GM18517 (cell line): ENCODE measurements at regions not wholly inside any gene's neighbourhood (a gene's known extent, or its start where the extent isn't known, plus 50 kb on each side); places are given as distances from the start of the nearest gene placed in this dataset.

ENCODE experiments used
- ATAC-seq: cut with Tn5 transposase; IDR thresholded peaks from one replicate; pipeline ENCODE4 v1.9.1; 2021; ENCODE audit warnings: mild to moderate bottlenecking, moderate library complexity; ENCODE audit not compliant: unreplicated experiment

DNA sequence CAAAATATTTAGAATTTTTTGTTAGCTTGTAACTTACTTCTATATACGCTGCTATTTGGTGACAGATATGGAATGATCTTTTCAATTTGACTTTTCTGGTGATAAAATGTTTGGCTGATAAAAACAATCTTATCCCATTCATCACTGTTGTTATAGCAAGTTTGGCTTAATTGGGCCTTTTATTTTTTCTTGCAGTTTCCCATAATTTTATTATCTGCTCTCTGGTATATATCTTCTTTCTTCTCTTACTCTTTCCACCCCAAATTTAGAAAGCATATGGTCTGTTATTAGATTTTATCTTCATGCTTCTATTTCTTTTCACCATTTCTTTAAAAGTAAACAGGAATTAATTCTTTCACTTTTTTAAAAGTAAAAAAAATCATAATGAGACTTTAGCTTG lies 474.4 kb downstream of the TLE1 start:
- ATAC-seq = no peak

- ATAC-seq = no peak
Observed at GRCh38 chr9:81213456-81213855, 475.9 kb downstream of the TLE1 start.

GRCh38 chr9:81211741-81212140 lies 477.6 kb downstream of the TLE1 start:
- no peak for ATAC-seq

DNA sequence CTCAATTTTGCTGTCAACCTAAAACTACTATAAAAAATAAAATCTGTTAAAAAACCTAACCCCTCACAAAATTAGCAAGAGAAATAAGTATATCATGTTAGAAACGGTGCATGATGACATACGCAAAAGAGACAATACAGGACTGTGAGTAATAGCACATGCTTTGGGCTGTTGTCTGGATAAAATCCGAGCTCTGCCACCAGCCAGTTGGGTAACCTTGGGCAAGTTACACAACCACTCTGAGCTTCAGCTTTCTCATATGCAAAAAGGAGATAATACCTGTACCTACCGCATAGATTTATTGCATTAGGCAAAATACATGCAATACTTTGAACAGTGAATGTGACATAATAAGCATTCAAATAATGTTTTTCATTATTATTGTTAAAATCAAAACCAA lies 481.7 kb downstream of the TLE1 start:
- ATAC-seq = no peak

DNA sequence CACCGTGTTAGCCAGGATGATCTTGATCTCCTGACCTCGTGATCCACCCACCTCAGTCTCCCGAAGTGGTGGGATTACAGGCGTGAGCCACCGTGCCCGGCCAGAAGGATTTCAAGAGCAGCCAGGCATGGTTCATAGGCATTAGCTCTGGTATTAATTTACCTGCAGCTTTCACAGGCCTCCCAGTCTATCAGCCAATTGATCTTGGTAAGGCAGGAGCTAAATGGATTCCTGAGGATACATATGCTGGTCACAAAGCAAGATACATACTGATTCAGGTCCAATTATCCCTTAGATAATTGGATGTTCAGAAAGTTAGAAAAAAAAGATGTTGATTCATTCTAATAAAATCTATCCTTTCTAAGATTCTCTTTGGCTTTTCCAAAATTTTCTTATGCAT lies 487.1 kb downstream of the TLE1 start:
- no peak for ATAC-seq

DNA sequence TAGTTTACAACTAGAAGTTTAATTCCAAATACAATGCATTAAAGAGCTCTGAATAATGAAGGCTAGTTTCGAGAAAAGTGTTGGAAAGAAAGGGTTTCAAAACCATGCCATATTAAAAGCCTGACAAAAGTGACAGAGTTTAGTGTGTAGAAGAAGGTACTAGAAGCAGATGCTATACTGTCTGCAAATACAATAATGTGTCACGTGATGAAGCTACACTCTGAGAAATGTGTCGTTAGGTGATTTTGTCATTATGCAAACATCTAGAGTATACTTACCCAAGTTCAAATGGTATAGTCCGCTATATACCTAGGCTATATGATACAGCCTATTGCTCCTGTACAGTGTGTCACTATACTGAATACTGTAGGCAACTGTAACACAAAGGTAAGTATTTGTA lies 494.1 kb downstream of the TLE1 start:
- ATAC-seq = no peak

GRCh38 chr9:81193362-81194339 lies 495.7 kb downstream of the TLE1 start:
- no peak for ATAC-seq

DNA sequence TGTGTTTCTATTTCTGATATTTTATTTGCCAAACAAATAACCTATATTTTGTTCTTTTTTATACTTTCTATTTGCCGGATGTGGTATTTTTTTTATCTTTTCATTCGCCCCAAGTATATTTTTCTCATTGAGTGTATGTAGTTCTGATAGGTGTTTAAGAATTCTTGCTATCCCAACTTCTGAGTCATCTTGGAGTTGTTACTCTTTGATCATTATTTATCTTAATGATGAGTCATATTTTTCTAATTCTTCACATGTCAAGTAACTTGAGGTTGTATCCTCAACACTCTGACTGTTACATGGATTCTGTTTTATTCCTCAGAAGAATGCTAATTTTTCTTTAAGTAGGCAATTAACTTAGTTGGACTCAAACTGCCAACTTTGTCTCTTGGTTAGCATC lies 498.1 kb downstream of the TLE1 start:
- ATAC-seq = no peak

- ATAC-seq = no peak
Observed at GRCh38 chr9:81190659-81191058, 498.7 kb downstream of the TLE1 start.

DNA sequence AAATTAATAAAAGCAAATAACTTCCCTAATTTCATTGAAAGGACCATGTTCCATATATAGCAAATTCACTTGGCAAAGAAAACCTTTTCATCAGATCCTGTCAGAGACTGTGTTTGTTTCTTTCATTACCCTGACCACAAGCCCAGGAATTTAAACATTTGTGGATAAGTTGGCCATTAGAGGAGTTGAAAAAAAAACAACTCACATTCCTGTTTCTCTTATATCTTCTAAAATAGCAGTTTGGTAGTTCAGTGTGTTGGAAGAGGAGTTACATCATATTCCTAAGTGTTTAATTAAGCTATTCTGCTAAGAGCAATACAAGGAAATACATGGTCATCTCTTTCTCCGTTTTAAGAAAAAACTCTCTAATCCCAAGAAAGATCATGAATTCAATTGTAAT lies 505.6 kb downstream of the TLE1 start:
- ATAC-seq = no peak

- no peak for ATAC-seq
Observed at GRCh38 chr9:81182431-81182830, 506.9 kb downstream of the TLE1 start.

DNA sequence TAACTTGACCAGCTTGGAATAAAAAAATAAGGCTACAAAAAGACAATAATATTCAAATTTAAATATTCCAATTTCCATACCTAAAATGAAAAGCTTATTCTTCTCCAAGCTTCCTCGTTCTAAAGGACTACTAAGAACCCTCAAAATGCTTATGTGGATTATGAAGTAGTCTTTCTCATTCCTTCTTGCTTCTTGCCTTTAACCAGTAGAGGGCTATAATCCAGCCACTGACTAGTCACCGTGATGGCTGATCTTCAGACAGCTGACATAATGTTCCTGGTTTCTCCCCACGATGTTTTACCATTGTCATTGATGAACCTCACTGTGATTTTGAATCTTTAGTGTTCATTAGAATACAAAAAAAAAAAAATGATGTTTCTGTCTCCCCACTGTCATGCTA lies 515.3 kb downstream of the TLE1 start:
- no peak for ATAC-seq

- no peak for ATAC-seq
Observed at GRCh38 chr9:81171689-81172088, 517.7 kb downstream of the TLE1 start.

DNA sequence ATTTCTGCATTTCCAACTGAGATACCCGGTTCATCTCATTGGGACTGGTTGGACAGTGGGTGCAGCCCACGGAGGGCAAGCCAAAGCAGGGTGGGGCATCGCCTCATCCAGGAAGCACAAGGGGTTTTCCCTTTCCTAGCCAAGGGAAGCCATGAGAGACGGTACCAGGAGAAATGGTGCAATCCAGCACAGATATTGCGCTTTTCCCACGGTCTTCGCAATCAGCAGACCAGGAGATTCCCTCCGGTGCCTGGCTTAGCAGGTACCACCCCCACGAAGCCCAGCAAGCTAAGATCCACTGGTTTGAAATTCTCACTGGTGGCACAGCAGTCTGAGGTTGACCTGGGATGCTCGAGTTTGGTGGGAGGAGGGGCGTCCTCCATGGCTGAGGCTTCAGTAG lies 527.0 kb downstream of the TLE1 start:
- no peak for ATAC-seq

DNA sequence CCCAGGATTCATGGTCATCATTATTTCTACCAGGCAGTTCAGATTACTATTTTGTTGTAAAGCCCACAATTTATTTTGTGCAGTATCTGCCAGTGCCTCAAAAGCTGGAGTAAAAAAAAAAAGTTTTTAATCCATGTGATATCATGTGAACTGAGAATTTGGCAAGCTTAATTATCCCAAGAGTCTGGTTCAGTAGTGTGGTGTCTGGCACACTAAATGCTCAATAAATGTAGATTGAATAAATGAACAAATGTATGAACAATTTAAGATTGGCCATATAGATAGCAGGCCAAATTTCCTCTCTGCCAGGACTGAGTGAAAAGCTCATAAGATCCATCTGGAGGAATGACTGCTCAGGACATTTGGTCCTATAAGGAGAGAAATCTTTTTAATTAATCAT lies 533.0 kb downstream of the TLE1 start:
- ATAC-seq = no peak

DNA sequence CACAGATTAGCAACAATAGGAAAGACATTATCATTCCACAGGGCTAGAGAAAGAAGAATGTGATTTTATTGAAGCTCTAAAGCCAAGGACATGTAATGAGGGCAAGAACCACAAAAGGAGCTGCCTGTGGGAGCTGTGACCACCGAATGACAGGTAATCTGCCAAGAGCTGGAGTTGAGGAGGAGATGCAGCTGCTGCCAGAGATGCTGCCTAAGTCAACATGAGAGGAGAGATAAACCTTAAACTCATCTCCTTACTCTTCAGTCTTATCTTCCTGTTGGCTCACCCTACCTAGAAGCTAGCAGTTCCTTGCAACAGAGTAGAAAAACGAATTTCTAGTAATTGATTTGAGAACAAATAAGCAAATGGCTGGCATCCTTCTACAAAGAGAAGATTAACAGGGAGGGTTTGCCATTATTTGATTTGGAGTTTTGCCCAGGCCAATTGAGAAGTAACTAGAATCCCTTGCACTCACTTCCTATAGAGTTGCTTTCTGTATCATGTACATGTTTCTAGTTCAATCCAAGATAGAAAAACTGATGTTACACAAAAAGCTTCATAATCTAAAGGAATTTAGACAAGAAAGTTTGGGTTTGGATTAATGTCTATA lies 539.2 kb downstream of the TLE1 start:
- ATAC-seq = no peak

GRCh38 chr9:81146684-81147337 lies 542.5 kb downstream of the TLE1 start:
- no peak for ATAC-seq

DNA sequence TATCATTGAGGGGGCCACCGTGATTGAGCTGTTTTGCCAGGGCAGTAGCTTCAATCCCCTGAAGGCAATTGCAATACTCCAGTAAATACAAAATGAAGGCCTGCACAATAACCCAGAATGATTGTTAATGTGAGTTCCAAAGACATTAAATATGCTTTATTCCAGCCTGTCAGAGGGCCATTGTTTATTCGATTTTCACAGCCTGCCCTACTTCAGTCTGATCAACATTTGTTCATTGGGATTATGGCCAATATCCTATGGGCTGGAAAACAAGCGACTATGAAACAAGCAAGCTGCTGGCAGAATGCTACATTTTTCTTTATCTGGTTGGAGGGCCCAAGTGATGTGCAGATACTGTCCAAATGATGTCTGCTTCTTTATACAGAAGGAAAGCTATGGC lies 543.1 kb downstream of the TLE1 start:
- ATAC-seq = no peak

DNA sequence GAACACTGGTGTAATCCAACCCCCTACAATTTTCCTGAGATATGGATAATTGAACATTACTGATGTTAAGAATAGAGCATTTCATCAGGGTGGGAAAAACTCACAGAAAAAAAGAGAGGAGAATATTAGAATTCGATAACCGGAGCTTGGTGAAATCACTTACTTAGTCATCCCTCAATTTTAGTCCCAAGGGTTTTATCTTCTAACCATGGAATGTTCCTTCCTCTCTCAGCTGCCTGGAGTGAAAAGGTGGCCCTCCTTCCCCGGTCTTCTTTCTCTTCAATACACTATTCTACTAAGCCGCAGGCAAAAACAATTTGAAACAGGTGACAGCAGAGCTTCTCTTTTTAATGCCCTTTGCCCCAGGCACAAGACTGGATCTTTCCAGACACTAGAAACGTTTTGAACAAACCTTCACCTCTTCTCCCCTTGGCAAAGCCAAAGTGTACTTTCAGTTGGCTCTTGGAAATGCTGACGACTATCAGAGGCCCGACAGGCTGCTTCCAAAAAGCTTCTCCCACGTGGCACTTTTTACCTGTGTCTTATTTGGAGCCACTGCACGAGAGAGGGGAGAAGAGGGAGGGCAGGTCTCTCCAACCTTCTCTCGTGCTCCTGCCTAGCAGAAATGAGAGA lies 543.9 kb downstream of the TLE1 start:
- no peak for ATAC-seq

GRCh38 chr9:81141961-81142360 lies 547.4 kb downstream of the TLE1 start:
- no peak for ATAC-seq

- ATAC-seq = no peak
Observed at GRCh38 chr9:81137976-81138568, 551.3 kb downstream of the TLE1 start.
